ENCODE measurements at regions not wholly inside any gene's neighbourhood (a gene's known extent, or its start where the extent isn't known, plus 50 kb on each side); places are given as distances from the start of the nearest gene placed in this dataset.

- DNase-seq (ENCODE audit: low read depth in 3 of 3, low spot score in 1 of 3): no peak
These were observed 216.8 kb downstream of the TM9SF2 start for GRCh38 chr13:99717959-99718674.

- DNase-seq (ENCODE audit: low read depth in 3 of 3, low spot score in 1 of 3): no peak
These were observed 207.9 kb downstream of the TM9SF2 start for GRCh38 chr13:99709134-99709533.

- DNase-seq (ENCODE audit: low read depth in 3 of 3, low spot score in 1 of 3): no peak
These were observed 203.1 kb downstream of the TM9SF2 start for GRCh38 chr13:99704390-99704789.

GRCh38 chr13:99703908-99704307 lies 202.6 kb downstream of the TM9SF2 start:
- DNase-seq (ENCODE audit: low read depth in 3 of 3, low spot score in 1 of 3): no peak

GRCh38 chr13:99702687-99703319 lies 201.5 kb downstream of the TM9SF2 start:
- DNase-seq (ENCODE audit: low read depth in 3 of 3, low spot score in 1 of 3): no peak

GRCh38 chr13:99700468-99700867 lies 199.2 kb downstream of the TM9SF2 start:
- DNase-seq (ENCODE audit: low read depth in 3 of 3, low spot score in 1 of 3): no peak

- no peak for DNase-seq (ENCODE audit: low read depth in 3 of 3, low spot score in 1 of 3)
These were observed 197.5 kb downstream of the TM9SF2 start for GRCh38 chr13:99698816-99699099.

- DNase-seq (ENCODE audit: low read depth in 3 of 3, low spot score in 1 of 3): no peak
These were observed 196.9 kb downstream of the TM9SF2 start for GRCh38 chr13:99698010-99698815.

- no peak for DNase-seq (ENCODE audit: low read depth in 3 of 3, low spot score in 1 of 3)
These were observed 194.6 kb downstream of the TM9SF2 start for GRCh38 chr13:99695857-99696256.

GRCh38 chr13:99693852-99694611 lies 192.8 kb downstream of the TM9SF2 start:
- DNase-seq (ENCODE audit: low read depth in 3 of 3, low spot score in 1 of 3): no peak

GRCh38 chr13:99693351-99693750 lies 192.1 kb downstream of the TM9SF2 start:
- DNase-seq (ENCODE audit: low read depth in 3 of 3, low spot score in 1 of 3): no peak

- no peak for DNase-seq (ENCODE audit: low read depth in 3 of 3, low spot score in 1 of 3)
These were observed 191.6 kb downstream of the TM9SF2 start for GRCh38 chr13:99692854-99693253.

GRCh38 chr13:99691552-99691951 lies 190.3 kb downstream of the TM9SF2 start:
- no peak for DNase-seq (ENCODE audit: low read depth in 3 of 3, low spot score in 1 of 3)

- DNase-seq (ENCODE audit: low read depth in 3 of 3, low spot score in 1 of 3): no peak
These were observed 189.3 kb downstream of the TM9SF2 start for GRCh38 chr13:99690426-99691174.

GRCh38 chr13:99689955-99690354 lies 188.7 kb downstream of the TM9SF2 start:
- no peak for DNase-seq (ENCODE audit: low read depth in 3 of 3, low spot score in 1 of 3)

GRCh38 chr13:99688776-99689175 lies 187.5 kb downstream of the TM9SF2 start:
- no peak for DNase-seq (ENCODE audit: low read depth in 3 of 3, low spot score in 1 of 3)

GRCh38 chr13:99687723-99688397 lies 186.6 kb downstream of the TM9SF2 start:
- DNase-seq (ENCODE audit: low read depth in 3 of 3, low spot score in 1 of 3): no peak

GRCh38 chr13:99686944-99687411 lies 185.7 kb downstream of the TM9SF2 start:
- no peak for DNase-seq (ENCODE audit: low read depth in 3 of 3, low spot score in 1 of 3)

- DNase-seq (ENCODE audit: low read depth in 3 of 3, low spot score in 1 of 3): no peak
These were observed 184.9 kb downstream of the TM9SF2 start for GRCh38 chr13:99686157-99686572.

- DNase-seq (ENCODE audit: low read depth in 3 of 3, low spot score in 1 of 3): no peak
These were observed 180.4 kb downstream of the TM9SF2 start for GRCh38 chr13:99681695-99682094.
